PC-3 (cell line): ENCODE measurements at regions not wholly inside any gene's neighbourhood (a gene's known extent, or its start where the extent isn't known, plus 50 kb on each side); places are given as distances from the start of the nearest gene placed in this dataset.

ENCODE experiments used
- ATAC-seq: fragments of 200-7000 bp; cut with Tn5 transposase; 2 replicates; pipeline ENCODE4 v1.9.1; 2020; ENCODE audit warnings: mild to moderate bottlenecking, moderate library complexity
- BruUV-seq: library from RNA; stranded (reverse); fragments of 400-500 nt; replicated peaks from 2 replicates; lab custom pipeline; 2021; lab: Mats Ljungman, UMichigan
- CTCF ChIA-PET: fragments of 300-600 bp; sonication (Branson Sonifier 250); formaldehyde crosslinking; loops from one replicate; lab custom pipeline; 2022; ENCODE audit warnings: antibody characterized with exemption; lab: Charles Lee
- POLR2A ChIA-PET: fragments of 300-600 bp; sonication (Branson Sonifier 250); formaldehyde crosslinking; loops from one replicate; lab custom pipeline; 2022; ENCODE audit warnings: antibody characterized with exemption; ENCODE audit not compliant: unreplicated experiment; lab: Charles Lee
- DNase-seq: peaks from one replicate; pipeline ENCODE4 v3.0.0-alpha.2; 2015
- H2AFZ ChIP-seq: fragments of 300-600 bp; sonication (generic); 2 replicates; pipeline ENCODE4 v1.6.0; 2016; ENCODE audit warnings: antibody characterized with exemption, low read length
- H3F3A ChIP-seq: fragments of 300-600 bp; sonication (generic); one replicate; pipeline ENCODE4 v1.6.0; 2017; ENCODE audit warnings: antibody characterized with exemption, low read length, control low read depth, mild to moderate bottlenecking; ENCODE audit not compliant: unreplicated experiment
- H3K27ac ChIP-seq: fragments of 300-600 bp; sonication (generic); 2 replicates; pipeline ENCODE4 v1.5.1; 2016; ENCODE audit warnings: mild to moderate bottlenecking, low read length
- H3K27me3 ChIP-seq: fragments of 300-600 bp; sonication (generic); 2 replicates; pipeline ENCODE4 v1.6.1; 2016; ENCODE audit warnings: low read length, mixed read lengths
- H3K36me3 ChIP-seq: fragments of 300-600 bp; sonication (generic); 2 replicates; pipeline ENCODE4 v1.6.1; 2016; ENCODE audit warnings: low read depth, mixed run types, low read length, mixed read lengths
- H3K4me1 ChIP-seq: fragments of 300-600 bp; sonication (generic); 2 replicates; pipeline ENCODE4 v1.5.1; 2016; ENCODE audit warnings: low read length; ENCODE audit not compliant: insufficient read depth
- H3K4me2 ChIP-seq: fragments of 300-600 bp; sonication (generic); 2 replicates; pipeline ENCODE4 v1.6.0; 2016; ENCODE audit warnings: low read length
- H3K4me3 ChIP-seq: fragments of 300-600 bp; sonication (generic); 2 replicates; pipeline ENCODE4 v1.5.1; 2016; ENCODE audit warnings: mild to moderate bottlenecking, low read length, mixed read lengths
- H3K79me2 ChIP-seq: fragments of 300-600 bp; sonication (generic); 2 replicates; pipeline ENCODE4 v1.6.1; 2017; ENCODE audit warnings: low read length, mixed read lengths
- H3K9ac ChIP-seq: fragments of 300-600 bp; sonication (generic); 2 replicates; pipeline ENCODE4 v1.6.0; 2016; ENCODE audit warnings: mild to moderate bottlenecking, low read length
- H3K9me2 ChIP-seq: fragments of 300-600 bp; sonication (generic); replicated peaks from 2 replicates; pipeline ENCODE4 v1.6.1; 2016; ENCODE audit warnings: mixed run types, low read length, mixed read lengths
- H3K9me3 ChIP-seq: fragments of 300-600 bp; sonication (generic); 2 replicates; pipeline ENCODE4 v1.6.1; 2016; ENCODE audit warnings: low read length, mixed read lengths
- H4K20me1 ChIP-seq: fragments of 300-600 bp; sonication (generic); 2 replicates; pipeline ENCODE4 v1.6.1; 2016; ENCODE audit warnings: low read length, mixed read lengths
- CTCF ChIP-seq: fragments of 300-600 bp; sonication (generic); conservative IDR thresholded peaks from 2 replicates; pipeline ENCODE4 v1.5.1; 2017; ENCODE audit warnings: antibody characterized with exemption, low read depth, mild to moderate bottlenecking, low read length
- EZH2 ChIP-seq: fragments of 300-600 bp; sonication (generic); IDR thresholded peaks from one replicate; pipeline ENCODE4 v1.6.1; 2017; ENCODE audit warnings: antibody characterized with exemption, mild to moderate bottlenecking, low read length; ENCODE audit not compliant: unreplicated experiment
- EZH2phosphoT487 ChIP-seq: fragments of 300-600 bp; sonication (generic); IDR thresholded peaks from 2 replicates; pipeline ENCODE4 v1.6.1; 2018; ENCODE audit warnings: mild to moderate bottlenecking, antibody characterized with exemption, low read length, borderline replicate concordance
- intact Hi-C: fragments of 100-400 bp; cut with micrococcal nuclease; formaldehyde crosslinking; loops from 2 replicates; pipeline ENCODE4 v1.9.0; 2023

- Histone ChIP-seq H3K4me1 (no peaks in the 10 kb centered on the region), H3K9me2 (no peaks in the 10 kb centered on the region), H3K4me3 (no peak overlapping the region), H4K20me1 (no peaks in the 10 kb centered on the region), H3K36me3 (no peaks in the 10 kb centered on the region), H2AFZ (no peak overlapping the region), H3F3A (no peaks in the 10 kb centered on the region), H3K27me3 (peaks cover 72% of the 10 kb centered on the region), H3K9me3 (no peaks in the 10 kb centered on the region), H3K79me2 (no peaks in the 10 kb centered on the region), H3K9ac (no peak overlapping the region), H3K4me2 (no peak overlapping the region), H3K27ac (no peak overlapping the region)
- ATAC-seq (no peak), DNase-seq (no peak)
- ChIA-PET CTCF (no interaction called here), POLR2A (no interaction called here)
- no TSS peak for BruUV-seq
- intact Hi-C loops, result no loop called here
- TF ChIP-seq EZH2phosphoT487, result no peak
- no peak for TF ChIP-seq CTCF
Measured at GRCh38 chr1:157237981-157238380, 99.8 kb upstream of the ETV3 start.

- Histone ChIP-seq H3K79me2 (no peaks in the 10 kb centered on the region), H3K9ac (no peak overlapping the region), H3K4me2 (no peak overlapping the region), H3K4me1 (no peaks in the 10 kb centered on the region), H3K9me2 (no peaks in the 10 kb centered on the region), H3F3A (no peaks in the 10 kb centered on the region), H2AFZ (no peak overlapping the region), H3K9me3 (no peaks in the 10 kb centered on the region), H4K20me1 (no peaks in the 10 kb centered on the region), H3K27ac (no peak overlapping the region), H3K4me3 (no peak overlapping the region), H3K36me3 (no peaks in the 10 kb centered on the region), H3K27me3 (peaks cover 72% of the 10 kb centered on the region)
- DNase-seq (no peak), ATAC-seq (no peak)
- POLR2A ChIA-PET, result no interaction called here
- TF ChIP-seq EZH2 (no peak), EZH2phosphoT487 (no peak), CTCF (no peak)
- CTCF ChIA-PET, result no interaction called here
- intact Hi-C loops, result no loop called here
- BruUV-seq, result no TSS peak
Measured at GRCh38 chr1:157237522-157237921, 99.3 kb upstream of the ETV3 start.

GRCh38 chr1:157236072-157236471 lies 97.9 kb upstream of the ETV3 start:
- CTCF ChIA-PET, result no interaction called here
- H3K27me3 ChIP-seq, result peaks cover 75% of the 10 kb centered on the region
- no peak for ATAC-seq

More at GRCh38 chr1:157236072-157236471, 97.9 kb upstream of the ETV3 start:
- H3K9me3 ChIP-seq, result no peaks in the 10 kb centered on the region
- POLR2A ChIA-PET, result no interaction called here
- BruUV-seq, result no TSS peak
- H3K9me2 ChIP-seq, result no peaks in the 10 kb centered on the region
- H3K4me1 ChIP-seq, result no peaks in the 10 kb centered on the region
- H4K20me1 ChIP-seq, result no peaks in the 10 kb centered on the region
- H3K4me2 ChIP-seq, result no peak overlapping the region
- no peaks in the 10 kb centered on the region for H3K36me3 ChIP-seq
- TF ChIP-seq CTCF, result no peak
- TF ChIP-seq EZH2phosphoT487, result no peak
- TF ChIP-seq EZH2, result no peak
- H3K79me2 ChIP-seq, result no peaks in the 10 kb centered on the region
- H2AFZ ChIP-seq, result no peak overlapping the region
- intact Hi-C loops, result no loop called here
- DNase-seq, result no peak
- no peak overlapping the region for H3K27ac ChIP-seq
- H3F3A ChIP-seq, result no peaks in the 10 kb centered on the region
- no peak overlapping the region for H3K9ac ChIP-seq
- H3K4me3 ChIP-seq, result no peak overlapping the region
